OCI-M1 (cell line): ENCODE measurements at regions not wholly inside any gene's neighbourhood (a gene's known extent, or its start where the extent isn't known, plus 50 kb on each side); places are given as distances from the start of the nearest gene placed in this dataset.

Experiments used
- DNase-seq: peaks from one replicate; lab custom pipeline; 2025; lab: John Stamatoyannopoulos, UW

DNA sequence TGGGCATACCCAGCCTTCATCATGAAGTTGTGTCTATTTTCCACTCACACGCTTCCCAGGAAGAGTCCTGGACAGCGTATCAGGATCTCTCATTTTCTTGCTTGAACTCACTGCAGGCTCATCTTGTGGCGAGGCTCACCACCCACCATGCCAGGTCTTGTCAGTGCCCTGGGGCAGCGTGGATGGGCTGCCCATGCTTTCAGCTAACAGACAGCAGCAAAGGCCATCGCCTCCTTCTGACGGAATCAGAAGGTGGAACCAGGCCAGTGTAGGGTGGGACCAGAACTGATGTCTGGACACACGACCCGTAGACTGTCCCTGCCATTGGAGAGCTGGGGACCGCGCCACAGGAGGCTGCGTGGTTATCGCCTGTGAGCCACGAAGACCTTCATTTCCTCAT lies 169.4 kb downstream of the FOXL1 start:
- no peak for DNase-seq

DNA sequence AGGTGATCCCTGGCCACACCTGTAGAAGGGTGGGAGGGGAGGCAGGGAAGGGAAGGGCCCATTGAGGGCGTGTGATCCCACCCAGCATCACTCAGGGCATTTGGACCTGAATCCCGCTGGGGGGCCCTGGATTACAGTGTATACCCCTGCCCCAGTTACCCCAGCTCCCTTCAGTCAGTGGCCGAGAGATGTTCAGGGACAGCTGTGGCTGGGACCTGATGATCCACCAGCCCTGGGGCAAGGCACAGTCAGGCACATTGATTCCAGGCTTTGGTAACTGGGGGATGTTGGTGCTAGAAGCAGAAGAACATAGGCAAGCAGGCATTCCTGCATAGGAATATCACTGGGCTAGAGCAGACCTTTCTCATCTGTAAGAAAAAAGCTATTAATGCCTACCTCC lies 170.3 kb downstream of the FOXL1 start:
- DNase-seq = no peak

DNA sequence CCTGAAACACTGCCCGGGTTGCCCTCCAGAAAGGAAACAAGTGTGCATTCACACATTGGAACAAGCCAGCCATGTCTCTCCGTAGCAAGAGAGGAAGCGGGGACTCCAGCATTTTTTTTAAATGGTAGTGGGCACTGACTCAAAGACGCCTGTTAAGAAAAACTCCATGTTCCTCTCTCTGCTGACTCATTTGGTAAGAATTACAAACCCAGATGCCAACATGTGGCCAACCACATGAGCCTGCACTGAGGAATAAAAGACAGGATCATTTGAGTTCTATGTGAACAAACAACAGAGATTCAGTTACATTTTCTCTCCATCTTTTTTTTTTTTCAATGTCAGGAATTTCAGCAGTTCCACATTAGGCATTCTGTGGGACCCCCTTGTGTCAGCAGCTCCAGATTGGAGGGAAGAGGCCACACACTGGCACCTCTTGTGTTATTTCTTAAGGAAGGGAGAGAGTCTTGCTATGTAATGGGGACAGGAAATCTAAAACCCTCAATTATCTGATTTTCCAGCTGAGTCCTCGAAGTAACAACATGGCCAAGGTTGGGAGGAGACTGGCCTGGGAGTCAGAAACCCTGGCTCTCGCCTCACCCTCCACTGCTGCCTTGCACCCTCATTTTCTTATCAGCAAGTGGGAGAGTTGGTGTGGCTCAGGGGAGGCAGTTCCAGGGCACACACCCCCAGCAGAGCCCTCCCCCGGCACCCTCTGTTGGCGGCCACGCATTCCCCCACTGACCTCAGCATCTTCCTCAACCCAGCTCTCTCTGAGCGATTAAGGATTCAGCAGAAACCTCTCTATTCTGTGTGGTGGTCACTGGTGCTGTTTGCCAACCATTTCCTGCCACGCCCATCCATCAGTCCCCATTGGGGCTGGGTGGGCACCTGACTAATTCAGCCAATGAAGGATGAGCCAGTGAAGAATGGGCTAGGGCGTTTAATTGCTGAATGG lies 173.0 kb downstream of the FOXL1 start:
- DNase-seq = no peak

DNA sequence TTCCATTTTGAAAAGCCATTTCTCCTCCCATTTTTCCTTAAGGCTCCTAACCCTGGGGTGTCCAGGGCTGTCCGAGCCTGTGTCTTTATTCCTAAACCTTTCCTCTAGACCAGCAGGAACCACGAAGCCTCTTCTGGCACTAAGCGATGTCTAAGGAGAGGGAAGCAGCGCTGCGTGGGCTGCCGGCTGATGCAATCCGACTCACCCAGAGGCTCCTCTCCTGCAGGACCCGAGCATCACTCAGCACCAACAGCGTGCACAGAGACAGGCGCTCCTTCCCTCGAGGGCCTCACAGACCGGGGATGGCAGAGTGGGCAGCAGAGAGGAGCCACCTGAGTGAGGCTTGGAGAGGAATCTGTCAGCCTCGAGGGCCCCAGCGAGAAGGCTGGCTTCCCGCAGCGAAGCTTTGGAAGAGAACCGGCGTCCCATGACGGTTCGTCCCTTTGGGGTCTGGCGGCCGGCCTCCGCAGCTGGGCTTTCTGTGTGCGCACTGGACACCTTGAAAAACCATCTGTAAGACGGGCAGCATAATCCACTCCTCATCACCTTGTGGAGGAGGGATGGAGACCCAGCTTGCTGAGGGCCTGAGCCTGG lies 174.3 kb downstream of the FOXL1 start:
- no peak for DNase-seq

DNA sequence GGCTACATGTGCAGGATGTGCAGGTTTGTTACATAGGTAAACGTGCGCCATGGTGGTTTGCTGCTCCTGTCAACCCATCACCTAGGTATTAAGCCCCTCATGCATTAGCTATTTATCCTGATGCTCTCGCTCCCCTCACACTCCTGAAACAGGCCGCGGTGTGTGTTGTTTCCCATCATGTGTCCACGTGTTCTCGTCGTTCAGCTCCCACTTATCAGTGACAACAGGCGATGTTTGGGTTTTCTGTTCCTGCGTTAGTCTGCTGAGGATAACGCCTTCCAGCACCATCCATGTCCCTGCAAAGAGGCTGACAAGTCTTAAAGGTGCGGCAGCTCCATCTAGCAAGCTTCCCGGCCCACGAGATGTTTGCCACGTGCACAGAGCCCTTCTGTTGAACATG lies 175.1 kb downstream of the FOXL1 start:
- DNase-seq = no peak

DNA sequence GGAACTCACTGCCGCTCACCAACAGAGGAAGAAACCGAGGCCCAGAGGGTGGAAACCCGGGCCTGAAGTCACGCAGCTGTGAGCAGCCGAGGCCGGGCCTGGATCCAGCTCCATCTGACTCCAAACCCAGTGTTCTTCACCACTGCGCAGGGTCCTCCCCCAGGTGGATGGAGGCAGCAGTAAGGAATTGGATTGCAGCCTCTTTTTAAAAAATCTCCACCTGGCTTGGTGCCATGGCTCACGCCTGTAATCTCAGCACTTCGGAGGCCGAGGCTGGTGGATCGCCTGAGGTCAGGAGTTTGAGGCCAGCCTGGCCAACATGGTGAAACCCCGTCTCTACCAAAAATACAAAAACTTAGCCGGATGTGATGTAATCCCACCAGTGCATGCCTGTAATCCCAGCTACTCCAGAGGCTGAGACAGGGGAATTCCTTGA lies 177.2 kb downstream of the FOXL1 start:
- peak; percentile 32 for DNase-seq

DNA sequence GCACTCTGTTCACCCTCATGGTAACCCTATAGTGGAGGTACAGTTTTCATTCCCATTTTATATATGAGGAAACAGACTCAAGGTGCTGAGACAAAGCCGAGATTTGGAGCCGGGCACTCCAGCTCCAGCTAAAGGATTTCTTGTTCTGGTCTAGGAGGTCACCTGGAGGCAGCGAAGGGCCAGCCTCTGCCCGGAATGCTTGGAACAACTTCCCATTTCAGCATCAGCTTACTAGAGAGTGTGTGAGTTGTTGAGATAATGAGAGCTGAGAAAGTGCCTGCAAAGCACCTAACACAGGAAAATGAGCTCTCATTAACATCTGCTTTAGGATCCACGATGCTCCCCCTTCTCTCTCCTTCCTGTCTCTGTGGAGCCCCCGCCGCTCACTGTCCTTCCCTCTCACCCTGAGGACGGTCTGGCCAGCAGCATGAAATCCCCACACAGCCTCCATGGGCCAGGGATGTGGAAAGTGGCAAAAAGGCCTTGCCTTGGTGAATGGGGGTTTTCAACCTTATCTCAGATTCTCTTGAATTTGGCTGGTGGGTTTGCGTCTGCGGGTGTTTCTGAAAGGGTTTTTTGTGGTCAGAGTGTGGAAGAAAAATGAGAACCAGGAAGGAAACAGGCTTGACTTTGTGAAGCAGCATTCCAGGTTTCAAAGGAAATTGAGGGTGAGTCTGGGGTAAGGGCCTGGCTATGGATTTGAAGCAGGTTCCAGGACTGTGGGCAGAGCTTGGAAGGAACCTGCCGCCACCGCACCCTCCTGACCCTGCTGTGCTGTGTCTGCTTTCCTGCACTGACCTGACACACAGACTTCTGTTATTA lies 178.7 kb downstream of the FOXL1 start:
- DNase-seq = no peak

DNA sequence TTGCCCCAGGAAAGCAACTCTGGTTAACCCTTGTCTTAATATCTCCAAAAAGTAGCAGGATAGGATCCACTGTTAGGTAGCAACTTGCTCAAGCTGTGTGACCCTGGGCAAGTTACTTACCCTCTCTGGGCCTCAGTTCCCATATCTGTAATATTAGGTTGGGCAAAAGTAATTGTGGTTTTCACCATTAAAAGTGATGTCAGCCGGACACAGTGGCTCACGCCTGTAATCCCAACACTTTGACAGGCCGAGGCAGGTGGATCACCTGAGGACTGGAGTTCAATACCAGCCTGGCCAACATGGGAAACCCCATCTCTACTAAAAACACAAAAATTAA lies 179.3 kb downstream of the FOXL1 start:
- DNase-seq = no peak

DNA sequence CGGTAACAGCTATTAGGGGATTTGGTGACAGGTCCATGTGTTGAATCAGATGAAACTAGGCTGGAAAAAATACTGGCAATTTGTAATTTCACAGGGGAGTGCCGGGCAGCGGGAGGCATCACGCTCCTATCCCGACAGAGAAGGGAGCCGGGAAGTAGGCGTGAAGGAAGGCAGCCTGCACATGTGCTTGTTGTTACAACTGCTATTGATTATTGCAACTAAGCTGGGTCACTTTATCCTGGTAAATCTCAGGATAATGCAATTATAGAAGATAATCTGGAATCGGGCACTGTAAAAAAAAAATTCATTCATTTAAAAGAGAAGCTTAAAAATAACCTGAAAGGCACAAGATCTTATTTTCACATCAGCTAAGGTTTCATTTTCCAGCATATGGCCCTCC lies 180.6 kb downstream of the FOXL1 start:
- no peak for DNase-seq

DNA sequence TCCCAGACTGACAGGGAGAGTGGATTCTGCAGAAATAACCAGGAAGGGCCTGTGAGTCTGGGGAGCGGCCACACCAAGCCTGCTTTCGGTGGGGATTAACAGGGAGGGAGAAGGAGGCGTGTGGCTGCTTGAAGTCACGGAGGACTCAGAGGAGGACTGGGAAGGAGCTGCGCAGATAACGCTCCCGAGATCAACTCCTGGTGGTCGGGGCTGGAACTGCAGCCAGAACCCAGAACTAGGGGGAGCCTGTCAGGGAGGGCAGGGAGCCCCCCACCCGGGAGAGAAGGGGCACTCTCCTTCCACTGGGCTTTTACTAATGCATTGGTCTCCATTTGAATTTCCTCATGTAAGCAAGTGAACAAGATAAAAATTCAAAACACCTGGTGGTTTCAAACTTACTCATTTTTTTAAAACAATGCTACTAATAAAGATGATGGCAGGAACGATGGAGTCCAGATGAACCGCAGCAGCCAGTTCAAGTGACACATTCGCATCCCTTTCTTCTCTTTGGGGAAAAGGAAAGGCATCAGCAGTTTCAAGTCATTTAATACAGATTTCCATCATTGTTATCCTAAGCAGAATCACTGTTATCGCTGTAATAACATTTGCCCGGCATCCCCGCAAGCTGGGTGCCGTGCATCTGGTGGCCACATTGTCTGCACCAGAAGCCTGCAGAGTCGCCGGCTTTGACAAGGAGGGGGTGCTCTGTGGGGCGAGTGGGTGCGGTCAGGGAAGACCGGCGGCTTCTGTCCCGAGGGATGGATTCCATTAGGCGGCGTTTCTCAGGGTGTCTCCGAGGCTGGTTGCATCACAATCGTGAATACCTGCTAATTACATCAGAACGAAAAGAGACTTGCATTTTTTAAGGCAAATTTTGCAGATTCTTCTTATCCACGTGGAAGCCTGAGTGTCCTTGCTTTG lies 183.0 kb downstream of the FOXL1 start:
- DNase-seq = peak; percentile 36

DNA sequence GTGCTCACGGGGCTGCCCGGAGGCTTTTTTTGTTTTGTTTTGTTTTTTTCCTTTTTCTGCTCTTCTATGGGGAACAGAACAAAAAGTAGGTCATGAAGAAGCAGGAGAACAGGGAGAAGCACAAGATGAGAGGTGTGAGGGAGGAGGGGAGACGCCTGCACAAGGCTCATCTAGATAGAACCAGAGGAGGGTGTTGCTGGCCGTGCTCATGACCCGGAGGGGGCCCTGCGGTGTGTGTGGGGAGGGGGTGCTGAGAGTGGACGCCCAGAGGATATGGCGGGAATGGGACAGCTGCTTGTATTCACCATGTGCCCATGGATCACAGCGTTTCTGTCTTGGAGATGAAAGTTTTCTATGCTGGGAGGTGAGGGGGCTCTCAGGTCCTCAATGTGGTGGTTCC lies 183.7 kb downstream of the FOXL1 start:
- DNase-seq = no peak

DNA sequence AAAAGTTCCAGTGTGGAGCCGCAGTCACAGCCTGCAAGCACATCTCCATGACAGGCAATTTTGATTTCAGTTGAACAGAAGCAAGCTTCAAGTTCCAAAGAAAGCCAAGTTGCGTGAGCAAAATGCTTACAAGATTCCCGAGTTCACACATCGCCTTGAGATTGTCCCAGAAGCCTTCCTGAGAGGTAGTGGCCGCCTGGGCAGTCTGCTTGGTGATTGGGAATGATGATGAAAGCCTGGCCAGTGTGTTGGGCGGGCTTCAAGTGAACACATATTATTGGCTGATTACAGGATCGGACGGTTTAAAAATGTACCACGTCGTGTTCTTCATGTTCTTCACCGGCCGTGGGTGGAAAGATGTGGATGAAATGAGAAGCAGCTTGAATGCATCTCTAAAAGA lies 185.5 kb downstream of the FOXL1 start:
- no peak for DNase-seq

DNA sequence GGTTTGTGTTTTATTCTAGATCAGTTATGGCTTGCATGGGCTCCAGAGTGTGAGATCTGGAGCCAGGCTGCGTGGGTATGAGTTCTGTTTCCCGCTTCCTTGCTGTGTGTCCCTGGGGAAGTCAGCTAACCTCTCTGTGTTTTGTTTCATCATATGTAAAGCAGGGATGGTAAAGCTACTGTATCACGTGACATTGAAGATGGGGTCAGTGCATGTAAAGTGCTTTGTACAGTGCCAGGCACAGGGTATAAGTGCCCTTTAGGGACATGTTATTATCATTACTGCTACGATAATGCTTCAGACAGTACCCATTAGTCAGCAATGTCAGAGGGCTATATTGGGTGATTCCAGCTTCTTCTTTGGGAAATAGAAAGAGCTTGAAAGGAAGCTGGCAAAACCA lies 186.2 kb downstream of the FOXL1 start:
- DNase-seq = no peak

DNA sequence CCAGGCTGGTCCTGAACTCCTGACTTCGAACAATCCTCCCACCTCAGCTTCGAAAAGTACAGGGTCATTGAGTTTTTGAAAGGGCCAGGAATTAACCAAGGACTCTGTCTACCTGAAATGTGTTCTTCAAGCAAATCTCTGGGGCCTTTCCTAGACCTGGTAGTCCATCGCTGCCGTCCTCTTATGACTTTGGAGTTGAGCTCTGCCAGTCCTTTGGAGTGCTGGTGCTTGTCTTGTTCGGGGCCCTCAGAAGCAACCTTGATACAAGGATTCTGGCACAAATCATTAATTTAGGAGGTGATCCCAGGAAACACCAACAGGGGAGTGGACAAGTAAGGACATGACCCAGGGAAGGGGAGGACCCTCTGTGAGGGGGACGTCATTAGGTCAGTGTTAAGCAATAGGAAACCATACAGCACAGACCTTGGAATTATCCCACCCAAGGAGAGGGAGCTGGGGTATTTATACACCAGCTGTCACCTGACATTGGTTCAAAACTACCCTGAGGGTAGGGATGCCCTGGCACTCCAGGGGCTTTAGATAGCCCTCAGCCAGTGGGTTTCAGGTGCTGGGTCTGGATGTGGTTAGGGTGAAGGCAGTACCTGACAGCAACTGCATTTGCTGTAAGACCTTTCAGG lies 187.2 kb downstream of the FOXL1 start:
- no peak for DNase-seq

DNA sequence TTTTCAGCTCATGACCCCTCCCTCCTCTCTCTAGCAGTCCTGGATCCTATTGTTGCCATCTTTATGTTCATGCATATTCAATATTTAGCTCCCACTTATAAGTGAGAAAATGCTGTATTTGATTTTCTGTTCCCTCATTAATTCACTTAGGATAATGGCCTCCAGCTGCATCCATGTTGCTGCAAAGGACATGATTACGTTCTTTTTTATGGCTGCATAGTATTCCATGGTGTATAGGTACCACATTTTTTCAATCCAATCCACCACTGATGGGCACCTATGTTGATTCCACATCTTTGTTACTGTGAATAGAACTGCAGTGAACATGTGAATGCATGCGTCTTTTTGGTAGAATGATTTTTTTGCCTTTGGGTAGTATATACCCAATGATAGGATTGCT lies 188.4 kb downstream of the FOXL1 start:
- no peak for DNase-seq

DNA sequence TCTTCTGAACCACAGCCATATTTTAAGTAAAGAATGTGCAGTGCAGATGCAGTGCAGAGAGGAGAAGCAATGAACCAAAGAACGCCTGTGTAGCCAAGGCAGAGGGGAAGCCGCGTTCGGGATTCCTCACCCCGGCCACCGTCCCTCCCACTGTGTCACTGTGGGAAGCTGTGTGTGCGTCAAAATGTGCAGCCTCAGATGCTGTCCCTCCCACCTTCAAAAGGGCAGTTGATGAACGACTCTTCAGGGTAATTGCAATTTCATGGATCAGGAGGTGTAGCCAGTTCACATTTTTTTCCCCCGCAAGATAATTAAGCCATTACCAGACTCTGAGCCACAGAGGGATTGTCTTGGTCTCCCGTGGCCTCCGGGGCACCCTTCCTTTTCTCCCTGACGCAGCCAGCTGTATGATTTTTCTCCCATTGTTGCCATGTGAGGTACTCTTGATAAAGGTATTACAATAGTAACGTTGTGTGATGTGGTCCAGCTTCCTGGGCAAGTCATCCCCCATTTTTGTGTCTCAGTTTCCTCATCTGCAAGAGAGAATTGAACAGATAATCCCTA lies 190.0 kb downstream of the FOXL1 start:
- no peak for DNase-seq

DNA sequence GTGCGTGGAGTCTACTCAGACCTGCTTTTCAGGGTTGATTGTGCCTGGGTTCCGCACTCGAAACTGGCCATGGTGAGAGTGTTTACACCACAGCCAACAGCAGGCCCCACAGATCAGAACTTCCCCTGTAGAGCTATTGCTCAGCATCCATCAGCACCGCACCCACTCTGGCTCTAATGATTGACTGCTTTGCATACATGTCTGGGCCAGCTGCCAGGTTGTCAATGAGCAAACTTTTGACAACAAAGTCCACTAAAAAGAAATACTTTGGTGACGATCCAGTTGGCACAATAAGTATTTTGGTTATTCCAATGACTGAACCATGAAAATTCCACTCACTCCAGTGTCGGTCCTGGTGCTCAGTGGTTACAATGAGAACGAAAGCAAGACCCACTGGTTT lies 190.7 kb downstream of the FOXL1 start:
- no peak for DNase-seq

DNA sequence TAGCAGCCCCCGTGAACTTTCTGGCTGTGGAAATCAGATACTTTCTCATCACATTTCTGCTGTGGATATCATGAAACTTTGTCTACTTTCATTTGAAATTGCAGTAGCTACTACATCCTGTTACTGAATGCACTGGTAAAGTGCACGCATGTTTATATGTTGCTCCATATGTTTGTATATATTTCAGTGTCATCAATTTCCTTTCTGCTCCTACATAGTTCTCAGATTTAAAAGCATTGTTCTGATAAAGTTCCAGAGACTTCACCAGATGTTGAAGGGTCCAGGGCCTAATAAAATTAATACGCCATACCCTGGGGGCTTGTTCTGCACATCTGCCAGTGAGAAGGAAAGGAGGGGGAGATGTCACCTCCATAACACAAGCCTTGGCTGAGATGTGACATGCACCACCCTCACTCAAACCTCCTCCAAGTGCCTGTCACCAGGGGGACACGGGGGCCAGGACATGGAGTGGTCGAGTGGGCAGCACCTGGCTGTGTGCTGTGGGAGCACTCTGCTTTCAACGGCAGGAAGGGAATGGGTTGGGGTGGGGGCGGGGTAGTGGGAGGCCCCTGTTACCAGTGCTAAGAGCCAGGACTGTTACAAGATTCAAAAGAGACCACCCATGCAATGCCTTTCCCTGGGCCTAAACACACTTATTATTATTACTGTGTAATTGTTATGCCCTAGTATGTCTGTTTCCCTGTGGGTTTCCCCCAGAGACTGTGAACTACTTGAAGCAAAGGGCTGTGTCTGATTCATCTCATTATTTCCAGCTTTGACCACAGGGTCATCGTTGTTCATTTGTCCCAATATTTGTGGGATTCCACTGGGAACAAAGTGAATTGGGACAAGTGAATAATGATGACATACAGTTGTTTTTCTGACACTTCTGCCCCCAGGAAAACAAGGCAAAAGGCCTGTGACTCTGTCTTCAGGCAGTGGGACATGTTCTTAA lies 193.4 kb downstream of the FOXL1 start:
- no peak for DNase-seq

DNA sequence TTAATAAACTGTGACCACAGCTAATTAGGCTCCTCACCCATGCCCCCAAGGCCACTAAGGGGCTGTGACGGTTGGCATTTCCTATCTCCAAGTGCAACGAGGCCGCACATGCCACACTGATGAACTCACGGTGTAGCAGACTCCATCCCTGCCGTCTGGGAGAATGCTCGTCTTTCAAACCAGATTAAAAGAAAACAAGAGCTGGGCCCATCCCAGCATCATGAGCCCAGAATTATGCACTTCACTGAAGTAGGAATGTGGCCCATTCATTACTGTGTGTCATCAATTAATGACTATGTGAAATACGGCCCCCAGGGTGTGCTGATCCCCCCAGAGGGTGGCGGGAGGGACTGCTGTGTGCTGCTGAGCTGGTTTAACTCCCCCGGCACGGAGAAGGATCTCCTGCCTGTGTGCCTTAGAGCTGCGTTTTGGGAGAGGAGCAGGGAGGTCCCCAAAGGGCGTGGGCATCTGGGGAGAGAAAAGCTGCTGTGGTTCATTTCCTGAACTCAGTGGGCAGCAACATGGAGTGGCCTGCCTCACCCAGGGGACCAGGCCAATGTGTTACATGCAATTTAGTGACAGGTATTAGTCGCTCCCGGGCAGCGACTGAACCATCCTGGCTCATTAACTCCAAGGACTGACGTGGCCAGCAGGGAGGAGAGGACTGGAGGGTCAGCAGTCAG lies 194.5 kb downstream of the FOXL1 start:
- no peak for DNase-seq
